AG09319 (cell line): ENCODE measurements at regions not wholly inside any gene's neighbourhood (a gene's known extent, or its start where the extent isn't known, plus 50 kb on each side); places are given as distances from the start of the nearest gene placed in this dataset.

Experiments
- DNase-seq: peaks from one replicate; pipeline ENCODE4 v3.0.0-alpha.2; 2010; ENCODE audit warnings: low read depth; ENCODE audit errors: extremely low read depth
- CTCF ChIP-seq: IDR thresholded peaks from 2 replicates; pipeline ENCODE4 v1.5.1; 2011; ENCODE audit warnings: low read depth, mild to moderate bottlenecking, inconsistent platforms, low read length, moderate library complexity

GRCh38 chr2:146213674-146214073 is 1631.2 kb upstream of the ACVR2A start:
- TF ChIP-seq CTCF: no peak
- no peak for DNase-seq

- no peak for TF ChIP-seq CTCF
- DNase-seq: no peak
Measured at GRCh38 chr2:146212602-146213001, 1632.2 kb upstream of the ACVR2A start.

- TF ChIP-seq CTCF: no peak
- DNase-seq: no peak
Measured at GRCh38 chr2:146209842-146210275, 1635.0 kb upstream of the ACVR2A start.

GRCh38 chr2:146207901-146208300 is 1636.9 kb upstream of the ACVR2A start:
- DNase-seq: no peak
- no peak for TF ChIP-seq CTCF

GRCh38 chr2:146207417-146207816 is 1637.4 kb upstream of the ACVR2A start:
- no peak for DNase-seq
- no peak for TF ChIP-seq CTCF

GRCh38 chr2:146203064-146203624 is 1641.7 kb upstream of the ACVR2A start:
- no peak for DNase-seq
- no peak for TF ChIP-seq CTCF

GRCh38 chr2:146193619-146194018 is 1651.2 kb upstream of the ACVR2A start:
- DNase-seq: no peak
- no peak for TF ChIP-seq CTCF
